ENCODE measurements at regions not wholly inside any gene's neighbourhood (a gene's known extent, or its start where the extent isn't known, plus 50 kb on each side); places are given as distances from the start of the nearest gene placed in this dataset.
"Not testable (repeated sequence)": the region's sequence is repeated elsewhere in the genome, so short reads cannot be mapped to it uniquely, and the experiment has no call there.

- no peak for DNase-seq (ENCODE audit: low read depth)
Observed at GRCh38 chr13:62563251-62563650, 1147.6 kb upstream of the PCDH20 start.

- DNase-seq (ENCODE audit: low read depth): no peak
Observed at GRCh38 chr13:62556978-62557377, 1141.3 kb upstream of the PCDH20 start.

GRCh38 chr13:62551588-62551987, 1135.9 kb upstream of the PCDH20 start:
- DNase-seq (ENCODE audit: low read depth): no peak

- no peak for DNase-seq (ENCODE audit: low read depth)
Observed at GRCh38 chr13:62544928-62545327, 1129.3 kb upstream of the PCDH20 start.

GRCh38 chr13:62537593-62537992, 1121.9 kb upstream of the PCDH20 start:
- DNase-seq (ENCODE audit: low read depth): no peak

- DNase-seq (ENCODE audit: low read depth): no peak
Observed at GRCh38 chr13:62525652-62526051, 1110.0 kb upstream of the PCDH20 start.

- no peak for DNase-seq (ENCODE audit: low read depth)
Observed at GRCh38 chr13:62524498-62524897, 1108.8 kb upstream of the PCDH20 start.

- no peak for DNase-seq (ENCODE audit: low read depth)
Observed at GRCh38 chr13:62524061-62524460, 1108.4 kb upstream of the PCDH20 start.

- peak; percentile 7 for DNase-seq (ENCODE audit: low read depth)
Observed at GRCh38 chr13:62512194-62513141, 1096.8 kb upstream of the PCDH20 start.

- DNase-seq (ENCODE audit: low read depth): no peak
Observed at GRCh38 chr13:62510906-62511655, 1095.4 kb upstream of the PCDH20 start.

GRCh38 chr13:62502588-62502987, 1086.9 kb upstream of the PCDH20 start:
- no peak for DNase-seq (ENCODE audit: low read depth)

- DNase-seq (ENCODE audit: low read depth): no peak
Observed at GRCh38 chr13:62489731-62490130, 1074.1 kb upstream of the PCDH20 start.

GRCh38 chr13:62483774-62484173, 1068.1 kb upstream of the PCDH20 start:
- DNase-seq (ENCODE audit: low read depth): no peak

GRCh38 chr13:62482351-62482750, 1066.7 kb upstream of the PCDH20 start:
- peak; percentile 3 for DNase-seq (ENCODE audit: low read depth)

GRCh38 chr13:62473944-62474237, 1058.2 kb upstream of the PCDH20 start:
- DNase-seq (ENCODE audit: low read depth): no peak

GRCh38 chr13:62473190-62473943, 1057.7 kb upstream of the PCDH20 start:
- DNase-seq (ENCODE audit: low read depth): no peak

GRCh38 chr13:62453761-62454160, 1038.1 kb upstream of the PCDH20 start:
- no peak for DNase-seq (ENCODE audit: low read depth)

GRCh38 chr13:62450759-62451158, 1035.1 kb upstream of the PCDH20 start:
- no peak for DNase-seq (ENCODE audit: low read depth)

- not testable (repeated sequence) for DNase-seq (ENCODE audit: low read depth)
Observed at GRCh38 chr13:62447771-62448382, 1032.2 kb upstream of the PCDH20 start.

- DNase-seq (ENCODE audit: low read depth): no peak
Observed at GRCh38 chr13:62444805-62445204, 1029.2 kb upstream of the PCDH20 start.

- DNase-seq (ENCODE audit: low read depth): no peak
Observed at GRCh38 chr13:62434081-62434480, 1018.4 kb upstream of the PCDH20 start.

- DNase-seq (ENCODE audit: low read depth): no peak
Observed at GRCh38 chr13:62433660-62434059, 1018.0 kb upstream of the PCDH20 start.

All from Daoy (cell line).